Choroid plexus epithelial cell (primary cell): ENCODE measurements at regions not wholly inside any gene's neighbourhood (a gene's known extent, or its start where the extent isn't known, plus 50 kb on each side); places are given as distances from the start of the nearest gene placed in this dataset.

Experiments used
- DNase-seq: peaks from one replicate; pipeline ENCODE4 v3.0.0-alpha.2; 2010; ENCODE audit warnings: low read depth
- H3K4me3 ChIP-seq: 2 replicates; pipeline ENCODE4 v1.5.1; 2011; ENCODE audit warnings: low read depth, mild to moderate bottlenecking, control low read depth, low read length, moderate library complexity
- CTCF ChIP-seq: conservative IDR thresholded peaks from 2 replicates; pipeline ENCODE4 v1.5.1; 2011; ENCODE audit warnings: low read depth, mild to moderate bottlenecking, control low read depth, inconsistent platforms, low read length, moderate library complexity

- no peak for DNase-seq
- H3K4me3 ChIP-seq = no peak overlapping the region
- no peak for TF ChIP-seq CTCF
Measured at GRCh38 chr16:48011878-48012658, 143.7 kb downstream of the ABCC12 start.

- H3K4me3 ChIP-seq = no peak overlapping the region
- no peak for TF ChIP-seq CTCF
- DNase-seq = no peak
Measured at GRCh38 chr16:48011466-48011865, 144.3 kb downstream of the ABCC12 start.

GRCh38 chr16:48008011-48008525 is 147.7 kb downstream of the ABCC12 start:
- H3K4me3 ChIP-seq = no peak overlapping the region
- no peak for TF ChIP-seq CTCF
- no peak for DNase-seq

DNA sequence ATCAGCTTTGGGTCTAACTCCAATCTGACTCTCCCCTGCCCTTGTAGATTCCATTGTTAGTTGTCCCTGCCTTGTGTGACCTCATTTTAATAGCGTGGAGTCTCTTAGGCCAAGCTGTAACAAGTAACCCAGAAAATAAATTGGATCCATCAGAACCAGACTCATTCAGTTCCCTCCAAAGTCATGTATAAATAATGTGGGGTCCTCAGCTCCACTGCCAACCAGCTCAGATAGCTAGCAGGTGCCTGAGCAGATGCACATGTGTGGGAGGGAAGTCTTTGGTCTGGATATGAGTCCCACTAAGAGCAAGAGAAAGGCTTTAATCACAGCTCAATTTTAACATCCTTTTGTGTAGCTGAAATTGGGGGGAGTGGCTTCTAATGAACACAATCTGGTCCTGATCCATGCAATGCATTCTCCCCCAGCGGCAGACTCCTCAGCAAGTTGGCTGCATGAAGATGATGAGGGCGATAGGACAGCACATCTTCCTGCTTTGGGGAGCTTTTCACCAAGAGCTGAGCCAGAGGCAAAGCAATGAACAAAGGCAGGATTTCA is 151.6 kb downstream of the ABCC12 start:
- H3K4me3 ChIP-seq = no peak overlapping the region
- DNase-seq = no peak
- no peak for TF ChIP-seq CTCF

DNA sequence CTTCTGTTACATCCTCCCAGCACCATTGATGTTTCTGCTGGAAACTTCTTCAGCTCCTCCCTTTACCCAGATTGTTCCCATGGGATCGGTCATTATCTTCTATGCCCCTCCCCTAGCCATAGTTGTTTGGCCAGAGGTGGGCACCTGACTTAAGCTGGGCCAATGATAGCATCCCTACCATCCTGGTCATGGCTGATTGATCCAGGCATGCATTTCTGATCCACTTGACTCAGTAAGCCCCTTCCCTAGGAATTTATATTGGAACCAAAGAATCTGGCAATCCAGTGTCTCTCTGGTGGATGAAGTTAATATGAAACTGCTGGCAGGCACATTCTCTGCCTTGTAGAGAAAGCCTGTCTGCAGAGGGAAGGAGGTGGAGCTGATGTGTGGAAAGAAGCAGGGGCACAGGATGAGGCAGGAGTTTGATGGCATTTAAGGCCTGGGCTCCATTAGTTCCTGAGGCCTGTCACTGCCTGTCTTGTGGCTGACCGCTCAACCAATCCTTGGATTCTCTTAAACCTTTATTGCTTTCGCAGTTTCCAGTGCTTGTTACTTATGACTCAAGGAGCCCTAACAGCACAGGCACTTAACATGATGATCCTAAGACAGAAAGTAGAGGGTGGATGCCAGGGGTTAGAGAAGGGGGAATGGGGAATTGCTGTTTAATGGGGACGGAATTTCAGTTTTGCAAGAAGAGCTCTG is 152.4 kb downstream of the ABCC12 start:
- no peak for TF ChIP-seq CTCF
- H3K4me3 ChIP-seq = no peak overlapping the region
- no peak for DNase-seq

DNA sequence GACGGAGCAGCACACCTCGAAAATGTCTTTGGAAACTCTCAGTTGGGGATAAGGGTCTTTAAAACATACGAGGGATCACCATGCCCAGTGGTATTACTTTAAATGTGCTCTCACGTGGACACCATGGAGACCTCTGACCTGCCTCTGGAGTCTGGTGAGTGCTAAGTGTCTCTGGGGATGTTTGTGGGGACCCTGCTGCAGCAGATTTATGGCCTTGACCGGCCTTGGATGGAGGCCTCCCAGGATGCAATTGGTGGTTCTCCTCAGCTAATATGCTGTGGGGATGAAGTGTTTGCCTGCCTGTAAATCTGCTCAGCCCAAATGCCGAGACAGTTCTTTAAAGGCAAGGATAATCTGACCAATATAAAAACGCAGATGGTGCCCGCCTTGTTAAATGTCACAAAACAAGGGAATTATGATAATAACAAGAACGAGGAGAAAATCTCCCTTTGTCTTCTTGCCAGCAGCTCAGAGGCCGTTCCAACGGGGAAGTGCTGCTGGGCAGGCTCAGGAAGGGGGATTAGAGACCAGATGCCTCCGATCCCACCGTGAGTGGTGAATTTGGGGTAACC is 154.4 kb downstream of the ABCC12 start:
- H3K4me3 ChIP-seq = no peak overlapping the region
- no peak for TF ChIP-seq CTCF
- no peak for DNase-seq
